ENCODE measurements at regions not wholly inside any gene's neighbourhood (a gene's known extent, or its start where the extent isn't known, plus 50 kb on each side); places are given as distances from the start of the nearest gene placed in this dataset.

GRCh38 chr11:11020219-11020726, 162.4 kb upstream of the ZBED5 start:
- TF ChIP-seq EZH2 (IDR thresholded peaks at IDR 0.05; ENCODE audit: low read depth): no peak
- TF ChIP-seq, protein P1, sequence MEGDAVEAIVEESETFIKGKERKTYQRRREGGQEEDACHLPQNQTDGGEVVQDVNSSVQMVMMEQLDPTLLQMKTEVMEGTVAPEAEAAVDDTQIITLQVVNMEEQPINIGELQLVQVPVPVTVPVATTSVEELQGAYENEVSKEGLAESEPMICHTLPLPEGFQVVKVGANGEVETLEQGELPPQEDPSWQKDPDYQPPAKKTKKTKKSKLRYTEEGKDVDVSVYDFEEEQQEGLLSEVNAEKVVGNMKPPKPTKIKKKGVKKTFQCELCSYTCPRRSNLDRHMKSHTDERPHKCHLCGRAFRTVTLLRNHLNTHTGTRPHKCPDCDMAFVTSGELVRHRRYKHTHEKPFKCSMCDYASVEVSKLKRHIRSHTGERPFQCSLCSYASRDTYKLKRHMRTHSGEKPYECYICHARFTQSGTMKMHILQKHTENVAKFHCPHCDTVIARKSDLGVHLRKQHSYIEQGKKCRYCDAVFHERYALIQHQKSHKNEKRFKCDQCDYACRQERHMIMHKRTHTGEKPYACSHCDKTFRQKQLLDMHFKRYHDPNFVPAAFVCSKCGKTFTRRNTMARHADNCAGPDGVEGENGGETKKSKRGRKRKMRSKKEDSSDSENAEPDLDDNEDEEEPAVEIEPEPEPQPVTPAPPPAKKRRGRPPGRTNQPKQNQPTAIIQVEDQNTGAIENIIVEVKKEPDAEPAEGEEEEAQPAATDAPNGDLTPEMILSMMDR (conservative IDR thresholded peaks at IDR 0.05): no peak
